ENCODE measurements at regions not wholly inside any gene's neighbourhood (a gene's known extent, or its start where the extent isn't known, plus 50 kb on each side); places are given as distances from the start of the nearest gene placed in this dataset.

DNA sequence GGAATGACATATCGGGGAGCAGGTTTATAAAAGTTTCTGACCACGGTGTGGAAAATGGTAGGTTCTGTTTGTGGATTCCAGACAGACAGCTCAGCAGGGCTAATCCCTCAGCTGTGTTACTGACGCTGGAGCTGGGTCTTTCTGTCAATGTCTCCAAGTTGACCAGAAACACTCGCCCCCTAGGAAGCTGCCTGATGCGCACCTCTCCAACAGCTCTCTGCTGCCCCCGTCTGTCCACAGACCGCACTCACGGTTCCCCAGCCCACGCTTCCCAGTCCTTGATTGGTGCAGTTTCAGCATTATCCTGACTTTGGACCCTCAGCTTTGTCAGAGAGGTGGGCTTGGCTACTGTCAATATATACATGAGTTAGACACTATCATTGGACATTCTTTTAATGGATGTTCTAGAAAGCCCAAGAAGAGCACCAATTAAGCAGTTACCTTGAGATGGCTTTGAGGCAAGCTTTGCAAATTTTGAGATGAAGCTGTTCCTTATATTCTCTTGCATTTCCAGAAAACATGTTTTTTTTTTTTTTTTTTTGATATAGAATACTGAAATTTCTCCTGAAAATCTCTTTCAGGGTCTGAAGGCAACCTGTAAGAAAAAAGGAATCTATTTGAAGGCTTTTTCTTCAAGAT is 98.9 kb upstream of the TBC1D5 start (continued):
- TF ChIP-seq EZH2 (IDR thresholded peaks at IDR 0.05; ENCODE audit: low read depth, low read length, severe bottlenecking) (no peak), ATF3 (IDR thresholded peaks at IDR 0.05; ENCODE audit: insufficient read depth, low read depth, low read length) (no peak), CBX8 (IDR thresholded peaks at IDR 0.05; ENCODE audit: borderline replicate concordance, low read depth, low read length) (no peak), RBBP5 (IDR thresholded peaks at IDR 0.05; ENCODE audit: borderline replicate concordance, low read depth, low read length) (no peak), KDM1A (IDR thresholded peaks at IDR 0.05; ENCODE audit: borderline replicate concordance, low read length) (no peak), RAD21 (IDR thresholded peaks at IDR 0.05 in 1 of 2, conservative IDR thresholded peaks at IDR 0.05 in 1 of 2; ENCODE audit: low read depth in 2 of 2, low read length in 2 of 2) (peak; percentile 98 to 99), RNF2 (IDR thresholded peaks at IDR 0.05; ENCODE audit: borderline replicate concordance, low read depth, low read length, missing control alignments, poor library complexity, severe bottlenecking) (no peak)
- TF ChIP-seq, protein P1, sequence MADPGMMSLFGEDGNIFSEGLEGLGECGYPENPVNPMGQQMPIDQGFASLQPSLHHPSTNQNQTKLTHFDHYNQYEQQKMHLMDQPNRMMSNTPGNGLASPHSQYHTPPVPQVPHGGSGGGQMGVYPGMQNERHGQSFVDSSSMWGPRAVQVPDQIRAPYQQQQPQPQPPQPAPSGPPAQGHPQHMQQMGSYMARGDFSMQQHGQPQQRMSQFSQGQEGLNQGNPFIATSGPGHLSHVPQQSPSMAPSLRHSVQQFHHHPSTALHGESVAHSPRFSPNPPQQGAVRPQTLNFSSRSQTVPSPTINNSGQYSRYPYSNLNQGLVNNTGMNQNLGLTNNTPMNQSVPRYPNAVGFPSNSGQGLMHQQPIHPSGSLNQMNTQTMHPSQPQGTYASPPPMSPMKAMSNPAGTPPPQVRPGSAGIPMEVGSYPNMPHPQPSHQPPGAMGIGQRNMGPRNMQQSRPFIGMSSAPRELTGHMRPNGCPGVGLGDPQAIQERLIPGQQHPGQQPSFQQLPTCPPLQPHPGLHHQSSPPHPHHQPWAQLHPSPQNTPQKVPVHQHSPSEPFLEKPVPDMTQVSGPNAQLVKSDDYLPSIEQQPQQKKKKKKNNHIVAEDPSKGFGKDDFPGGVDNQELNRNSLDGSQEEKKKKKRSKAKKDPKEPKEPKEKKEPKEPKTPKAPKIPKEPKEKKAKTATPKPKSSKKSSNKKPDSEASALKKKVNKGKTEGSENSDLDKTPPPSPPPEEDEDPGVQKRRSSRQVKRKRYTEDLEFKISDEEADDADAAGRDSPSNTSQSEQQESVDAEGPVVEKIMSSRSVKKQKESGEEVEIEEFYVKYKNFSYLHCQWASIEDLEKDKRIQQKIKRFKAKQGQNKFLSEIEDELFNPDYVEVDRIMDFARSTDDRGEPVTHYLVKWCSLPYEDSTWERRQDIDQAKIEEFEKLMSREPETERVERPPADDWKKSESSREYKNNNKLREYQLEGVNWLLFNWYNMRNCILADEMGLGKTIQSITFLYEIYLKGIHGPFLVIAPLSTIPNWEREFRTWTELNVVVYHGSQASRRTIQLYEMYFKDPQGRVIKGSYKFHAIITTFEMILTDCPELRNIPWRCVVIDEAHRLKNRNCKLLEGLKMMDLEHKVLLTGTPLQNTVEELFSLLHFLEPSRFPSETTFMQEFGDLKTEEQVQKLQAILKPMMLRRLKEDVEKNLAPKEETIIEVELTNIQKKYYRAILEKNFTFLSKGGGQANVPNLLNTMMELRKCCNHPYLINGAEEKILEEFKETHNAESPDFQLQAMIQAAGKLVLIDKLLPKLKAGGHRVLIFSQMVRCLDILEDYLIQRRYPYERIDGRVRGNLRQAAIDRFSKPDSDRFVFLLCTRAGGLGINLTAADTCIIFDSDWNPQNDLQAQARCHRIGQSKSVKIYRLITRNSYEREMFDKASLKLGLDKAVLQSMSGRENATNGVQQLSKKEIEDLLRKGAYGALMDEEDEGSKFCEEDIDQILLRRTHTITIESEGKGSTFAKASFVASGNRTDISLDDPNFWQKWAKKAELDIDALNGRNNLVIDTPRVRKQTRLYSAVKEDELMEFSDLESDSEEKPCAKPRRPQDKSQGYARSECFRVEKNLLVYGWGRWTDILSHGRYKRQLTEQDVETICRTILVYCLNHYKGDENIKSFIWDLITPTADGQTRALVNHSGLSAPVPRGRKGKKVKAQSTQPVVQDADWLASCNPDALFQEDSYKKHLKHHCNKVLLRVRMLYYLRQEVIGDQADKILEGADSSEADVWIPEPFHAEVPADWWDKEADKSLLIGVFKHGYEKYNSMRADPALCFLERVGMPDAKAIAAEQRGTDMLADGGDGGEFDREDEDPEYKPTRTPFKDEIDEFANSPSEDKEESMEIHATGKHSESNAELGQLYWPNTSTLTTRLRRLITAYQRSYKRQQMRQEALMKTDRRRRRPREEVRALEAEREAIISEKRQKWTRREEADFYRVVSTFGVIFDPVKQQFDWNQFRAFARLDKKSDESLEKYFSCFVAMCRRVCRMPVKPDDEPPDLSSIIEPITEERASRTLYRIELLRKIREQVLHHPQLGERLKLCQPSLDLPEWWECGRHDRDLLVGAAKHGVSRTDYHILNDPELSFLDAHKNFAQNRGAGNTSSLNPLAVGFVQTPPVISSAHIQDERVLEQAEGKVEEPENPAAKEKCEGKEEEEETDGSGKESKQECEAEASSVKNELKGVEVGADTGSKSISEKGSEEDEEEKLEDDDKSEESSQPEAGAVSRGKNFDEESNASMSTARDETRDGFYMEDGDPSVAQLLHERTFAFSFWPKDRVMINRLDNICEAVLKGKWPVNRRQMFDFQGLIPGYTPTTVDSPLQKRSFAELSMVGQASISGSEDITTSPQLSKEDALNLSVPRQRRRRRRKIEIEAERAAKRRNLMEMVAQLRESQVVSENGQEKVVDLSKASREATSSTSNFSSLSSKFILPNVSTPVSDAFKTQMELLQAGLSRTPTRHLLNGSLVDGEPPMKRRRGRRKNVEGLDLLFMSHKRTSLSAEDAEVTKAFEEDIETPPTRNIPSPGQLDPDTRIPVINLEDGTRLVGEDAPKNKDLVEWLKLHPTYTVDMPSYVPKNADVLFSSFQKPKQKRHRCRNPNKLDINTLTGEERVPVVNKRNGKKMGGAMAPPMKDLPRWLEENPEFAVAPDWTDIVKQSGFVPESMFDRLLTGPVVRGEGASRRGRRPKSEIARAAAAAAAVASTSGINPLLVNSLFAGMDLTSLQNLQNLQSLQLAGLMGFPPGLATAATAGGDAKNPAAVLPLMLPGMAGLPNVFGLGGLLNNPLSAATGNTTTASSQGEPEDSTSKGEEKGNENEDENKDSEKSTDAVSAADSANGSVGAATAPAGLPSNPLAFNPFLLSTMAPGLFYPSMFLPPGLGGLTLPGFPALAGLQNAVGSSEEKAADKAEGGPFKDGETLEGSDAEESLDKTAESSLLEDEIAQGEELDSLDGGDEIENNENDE (IDR thresholded peaks at IDR 0.05; ENCODE audit: insufficient replicate concordance, low read length): no peak

All from H1 (cell line).